ENCODE measurements at regions not wholly inside any gene's neighbourhood (a gene's known extent, or its start where the extent isn't known, plus 50 kb on each side); places are given as distances from the start of the nearest gene placed in this dataset.

DNA sequence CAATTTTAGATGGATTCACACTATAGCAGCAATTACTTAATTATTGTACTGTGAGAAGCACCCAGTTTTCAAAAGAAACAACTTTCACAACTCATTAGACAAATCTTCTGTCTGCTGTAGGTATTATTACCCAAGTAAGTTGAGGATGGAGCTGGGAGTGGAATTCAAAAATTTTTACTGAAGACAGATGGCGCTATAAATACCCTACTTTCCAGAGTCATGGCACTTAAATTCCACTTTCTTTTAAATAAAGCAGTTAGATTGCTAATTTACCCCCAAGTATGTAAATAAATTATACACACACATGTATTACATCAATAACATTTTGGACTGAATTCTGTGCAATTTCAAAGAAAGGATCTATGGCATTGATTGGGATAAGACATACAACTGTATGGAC is 166.8 kb downstream of the FTCDNL1 start:
- TF ChIP-seq, protein P1, sequence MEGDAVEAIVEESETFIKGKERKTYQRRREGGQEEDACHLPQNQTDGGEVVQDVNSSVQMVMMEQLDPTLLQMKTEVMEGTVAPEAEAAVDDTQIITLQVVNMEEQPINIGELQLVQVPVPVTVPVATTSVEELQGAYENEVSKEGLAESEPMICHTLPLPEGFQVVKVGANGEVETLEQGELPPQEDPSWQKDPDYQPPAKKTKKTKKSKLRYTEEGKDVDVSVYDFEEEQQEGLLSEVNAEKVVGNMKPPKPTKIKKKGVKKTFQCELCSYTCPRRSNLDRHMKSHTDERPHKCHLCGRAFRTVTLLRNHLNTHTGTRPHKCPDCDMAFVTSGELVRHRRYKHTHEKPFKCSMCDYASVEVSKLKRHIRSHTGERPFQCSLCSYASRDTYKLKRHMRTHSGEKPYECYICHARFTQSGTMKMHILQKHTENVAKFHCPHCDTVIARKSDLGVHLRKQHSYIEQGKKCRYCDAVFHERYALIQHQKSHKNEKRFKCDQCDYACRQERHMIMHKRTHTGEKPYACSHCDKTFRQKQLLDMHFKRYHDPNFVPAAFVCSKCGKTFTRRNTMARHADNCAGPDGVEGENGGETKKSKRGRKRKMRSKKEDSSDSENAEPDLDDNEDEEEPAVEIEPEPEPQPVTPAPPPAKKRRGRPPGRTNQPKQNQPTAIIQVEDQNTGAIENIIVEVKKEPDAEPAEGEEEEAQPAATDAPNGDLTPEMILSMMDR (IDR thresholded peaks at IDR 0.05): no peak
- no peak for TF ChIP-seq POLR2A (IDR thresholded peaks at IDR 0.05)

Data from thyroid gland (tissue), 4 donors.